Testis (tissue), 2 donors: ENCODE measurements at regions not wholly inside any gene's neighbourhood (a gene's known extent, or its start where the extent isn't known, plus 50 kb on each side); places are given as distances from the start of the nearest gene placed in this dataset.

ENCODE experiments used
- POLR2A ChIP-seq: fragments of 450-650 bp; IDR thresholded peaks from one replicate; pipeline ENCODE4 v1.6.1; 2017; ENCODE audit warnings: antibody characterized with exemption, mild to moderate bottlenecking, moderate library complexity
- TF ChIP-seq, protein P1 (sequence below), 3 experiments: fragments of 450-650 bp in 2 of 3; fragments of 200-600 bp in 1 of 3; sonication (generic) in 1 of 3; IDR thresholded peaks; one replicate each; pipeline ENCODE4 v1.5.1; 2016 to 2019; ENCODE audit warnings: antibody characterized with exemption in 3 of 3, mild to moderate bottlenecking in 2 of 3, moderate library complexity in 1 of 3

- TF ChIP-seq, protein P1, sequence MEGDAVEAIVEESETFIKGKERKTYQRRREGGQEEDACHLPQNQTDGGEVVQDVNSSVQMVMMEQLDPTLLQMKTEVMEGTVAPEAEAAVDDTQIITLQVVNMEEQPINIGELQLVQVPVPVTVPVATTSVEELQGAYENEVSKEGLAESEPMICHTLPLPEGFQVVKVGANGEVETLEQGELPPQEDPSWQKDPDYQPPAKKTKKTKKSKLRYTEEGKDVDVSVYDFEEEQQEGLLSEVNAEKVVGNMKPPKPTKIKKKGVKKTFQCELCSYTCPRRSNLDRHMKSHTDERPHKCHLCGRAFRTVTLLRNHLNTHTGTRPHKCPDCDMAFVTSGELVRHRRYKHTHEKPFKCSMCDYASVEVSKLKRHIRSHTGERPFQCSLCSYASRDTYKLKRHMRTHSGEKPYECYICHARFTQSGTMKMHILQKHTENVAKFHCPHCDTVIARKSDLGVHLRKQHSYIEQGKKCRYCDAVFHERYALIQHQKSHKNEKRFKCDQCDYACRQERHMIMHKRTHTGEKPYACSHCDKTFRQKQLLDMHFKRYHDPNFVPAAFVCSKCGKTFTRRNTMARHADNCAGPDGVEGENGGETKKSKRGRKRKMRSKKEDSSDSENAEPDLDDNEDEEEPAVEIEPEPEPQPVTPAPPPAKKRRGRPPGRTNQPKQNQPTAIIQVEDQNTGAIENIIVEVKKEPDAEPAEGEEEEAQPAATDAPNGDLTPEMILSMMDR (IDR thresholded peaks at IDR 0.05) = no peak
- TF ChIP-seq POLR2A = no peak
These were observed 421.7 kb upstream of the NUPR2 start for GRCh38 chr7:56537952-56538351.
